ENCODE measurements at regions not wholly inside any gene's neighbourhood (a gene's known extent, or its start where the extent isn't known, plus 50 kb on each side); places are given as distances from the start of the nearest gene placed in this dataset.

DNA sequence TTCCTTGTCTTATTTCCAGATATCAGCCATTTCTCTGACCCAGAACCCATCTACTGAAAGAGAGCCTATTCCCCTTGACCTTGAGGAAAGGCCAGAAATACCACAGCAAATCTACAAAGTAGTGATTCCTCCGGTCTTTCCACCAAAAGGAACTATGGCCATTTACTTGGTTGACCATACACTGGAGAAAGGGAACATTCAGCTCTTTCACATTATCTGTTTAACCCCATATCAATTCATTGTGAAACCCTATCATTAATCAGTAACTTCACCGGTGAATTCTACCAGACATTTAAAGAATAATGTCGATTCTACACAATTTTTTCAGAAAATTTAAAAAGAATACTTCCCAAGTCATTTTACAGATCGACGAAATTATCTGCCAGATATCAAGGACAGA is 265.7 kb upstream of the CLEC14A start:
- DNase-seq (ENCODE audit: low read depth) = no peak

DNA sequence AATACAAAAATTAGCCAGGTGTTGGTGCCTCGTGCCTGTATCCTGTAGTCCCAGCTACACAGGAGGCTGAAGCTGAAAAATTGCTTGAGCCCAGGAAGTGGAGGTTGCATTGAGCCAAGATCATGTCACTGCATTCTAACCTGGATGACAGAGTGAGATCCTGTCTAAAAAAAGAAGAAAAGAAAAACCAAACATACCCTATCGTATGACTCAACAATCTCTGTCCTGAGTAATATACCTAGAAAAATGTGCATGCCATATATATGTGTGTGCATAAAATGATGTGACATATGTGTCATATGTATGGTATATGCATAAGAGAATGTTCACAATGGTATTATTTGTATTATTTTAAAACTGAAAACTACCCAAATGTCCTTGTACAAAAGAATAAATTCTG is 261.5 kb upstream of the CLEC14A start:
- no peak for DNase-seq (ENCODE audit: low read depth)

DNA sequence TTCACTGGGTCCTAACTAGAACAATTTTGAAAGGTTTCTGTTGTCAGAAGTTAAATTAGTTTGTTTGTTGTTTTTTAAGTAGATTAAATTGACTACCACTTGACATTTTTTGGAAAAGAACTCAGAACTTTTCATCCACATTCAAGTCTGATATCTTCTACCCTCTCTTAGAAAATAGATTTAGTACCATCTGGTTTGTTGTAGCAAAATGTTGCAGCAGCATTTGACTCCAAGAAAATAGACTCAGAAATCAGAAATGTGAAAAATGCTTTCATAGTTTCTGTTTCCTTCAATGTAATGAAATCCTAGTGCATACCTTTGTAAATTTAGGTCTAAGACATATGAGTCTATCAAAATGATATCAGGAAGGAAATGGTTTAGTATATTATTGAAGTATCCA is 256.3 kb upstream of the CLEC14A start:
- no peak for DNase-seq (ENCODE audit: low read depth)

GRCh38 chr14:38507299-38507698 is 251.4 kb upstream of the CLEC14A start:
- DNase-seq (ENCODE audit: low read depth) = no peak

GRCh38 chr14:38505973-38506249 is 250.0 kb upstream of the CLEC14A start:
- DNase-seq (ENCODE audit: low read depth) = no peak

- no peak for DNase-seq (ENCODE audit: low read depth)
Observed at GRCh38 chr14:38505221-38505972, 249.5 kb upstream of the CLEC14A start.

DNA sequence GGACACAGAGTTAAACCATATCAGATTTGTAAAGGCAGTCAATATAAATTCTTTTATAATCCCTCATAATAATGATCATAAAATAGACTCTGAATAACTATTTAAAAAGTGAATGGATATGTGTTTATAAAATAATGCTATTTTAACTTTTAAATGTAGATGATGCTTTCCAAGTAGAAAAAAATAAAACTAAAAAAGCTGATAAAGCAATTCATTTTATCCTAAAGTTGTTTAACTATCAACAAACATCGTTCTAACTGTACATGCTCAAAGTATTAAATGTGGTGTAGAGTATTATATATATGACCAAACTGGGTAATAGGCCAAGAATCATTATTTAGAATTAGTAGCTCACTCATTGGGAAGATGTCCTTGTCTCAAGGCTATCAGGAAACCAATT is 248.3 kb upstream of the CLEC14A start:
- DNase-seq (ENCODE audit: low read depth) = no peak

GRCh38 chr14:38502239-38502638 is 246.3 kb upstream of the CLEC14A start:
- DNase-seq (ENCODE audit: low read depth) = no peak

- no peak for DNase-seq (ENCODE audit: low read depth)
Observed at GRCh38 chr14:38500125-38500524, 244.2 kb upstream of the CLEC14A start.

DNA sequence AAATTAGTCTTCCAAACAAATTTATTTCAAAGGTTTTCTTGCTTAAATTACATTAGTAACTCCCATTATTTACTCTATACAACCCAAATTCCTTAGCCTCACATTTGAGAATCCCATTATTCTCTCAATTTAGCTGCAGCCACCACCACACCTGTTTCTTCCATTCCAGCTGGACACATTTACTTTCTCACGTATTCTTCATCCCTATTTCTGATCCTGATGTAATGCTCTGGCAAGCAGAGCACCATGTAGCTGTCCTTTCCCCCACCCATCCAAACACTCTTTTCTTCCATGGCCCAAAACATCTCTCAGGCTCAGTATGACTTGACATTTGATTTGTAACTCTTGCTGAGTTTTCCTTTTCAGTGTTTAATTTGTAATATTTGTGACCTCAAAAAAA is 240.2 kb upstream of the CLEC14A start:
- no peak for DNase-seq (ENCODE audit: low read depth)

GRCh38 chr14:38490273-38490672 is 234.4 kb upstream of the CLEC14A start:
- DNase-seq (ENCODE audit: low read depth) = no peak

DNA sequence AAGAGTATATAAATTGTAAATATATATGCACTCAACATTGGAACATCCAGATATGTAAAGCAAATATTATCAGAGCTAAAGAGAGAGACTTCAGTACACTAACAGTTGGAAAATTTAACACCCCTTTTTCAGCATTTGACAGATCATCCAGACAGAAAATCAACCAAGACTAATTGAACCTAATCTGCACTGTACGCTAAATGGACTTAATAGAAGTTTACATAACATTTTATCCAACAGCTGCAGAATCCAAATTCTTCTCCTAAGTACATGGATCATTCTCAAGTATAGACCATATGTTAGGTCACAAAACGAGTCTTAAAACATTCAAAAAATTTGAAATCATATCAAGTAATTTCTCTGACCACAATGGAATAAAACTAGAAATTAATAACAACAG is 229.1 kb upstream of the CLEC14A start:
- DNase-seq (ENCODE audit: low read depth) = no peak

DNA sequence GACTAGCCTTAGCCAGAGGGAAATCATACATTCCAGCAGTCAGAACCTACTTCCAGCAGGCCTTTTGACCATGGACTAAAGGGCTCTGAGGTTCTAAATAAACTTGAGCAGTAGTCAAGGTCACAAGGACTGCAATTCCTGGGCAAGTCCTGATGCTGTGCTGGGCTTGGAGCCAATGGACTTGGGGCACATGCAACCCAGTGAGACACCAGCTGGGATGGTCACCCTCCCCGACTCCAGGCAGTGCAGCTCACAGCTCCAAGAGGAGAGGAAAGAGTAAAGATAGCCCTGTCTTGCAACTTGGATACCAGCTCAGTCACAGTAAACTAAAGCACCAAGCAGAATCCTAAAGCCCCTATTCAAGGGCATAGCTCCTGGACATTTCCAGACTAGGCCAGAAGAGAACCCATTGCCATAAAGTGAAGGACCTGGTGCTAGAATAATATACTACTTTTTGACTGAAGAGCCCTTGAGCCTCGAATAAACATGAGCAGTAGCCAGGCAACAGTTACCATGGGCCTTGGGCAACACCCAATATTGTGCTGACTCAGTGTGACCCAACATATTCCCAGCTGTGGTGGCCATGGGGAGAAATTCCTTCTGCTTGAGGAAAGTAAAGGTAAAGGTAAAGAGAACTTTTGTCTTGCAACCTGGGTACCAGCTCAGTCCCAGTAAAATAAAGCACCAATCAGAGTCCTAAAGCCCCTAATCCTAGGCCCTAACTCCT is 226.2 kb upstream of the CLEC14A start:
- DNase-seq (ENCODE audit: low read depth) = no peak

DNA sequence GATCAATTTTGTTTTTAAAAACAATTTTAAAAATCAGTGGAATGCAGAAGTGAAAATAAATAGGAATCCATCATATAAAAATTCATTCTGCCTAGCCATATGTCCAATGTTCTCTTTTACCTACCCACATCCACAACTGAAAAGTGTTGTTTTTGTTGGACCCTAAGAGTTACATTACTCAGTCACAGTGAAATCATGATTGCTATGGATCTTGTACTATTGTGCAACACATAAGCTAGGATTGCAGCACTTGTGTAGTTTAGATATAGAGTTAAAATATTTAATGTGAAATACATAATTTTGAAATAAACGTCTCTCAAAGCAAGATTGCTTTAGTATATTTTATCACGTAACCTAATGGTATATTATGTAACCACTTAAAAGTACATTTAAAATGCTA is 213.3 kb upstream of the CLEC14A start:
- DNase-seq (ENCODE audit: low read depth) = no peak

DNA sequence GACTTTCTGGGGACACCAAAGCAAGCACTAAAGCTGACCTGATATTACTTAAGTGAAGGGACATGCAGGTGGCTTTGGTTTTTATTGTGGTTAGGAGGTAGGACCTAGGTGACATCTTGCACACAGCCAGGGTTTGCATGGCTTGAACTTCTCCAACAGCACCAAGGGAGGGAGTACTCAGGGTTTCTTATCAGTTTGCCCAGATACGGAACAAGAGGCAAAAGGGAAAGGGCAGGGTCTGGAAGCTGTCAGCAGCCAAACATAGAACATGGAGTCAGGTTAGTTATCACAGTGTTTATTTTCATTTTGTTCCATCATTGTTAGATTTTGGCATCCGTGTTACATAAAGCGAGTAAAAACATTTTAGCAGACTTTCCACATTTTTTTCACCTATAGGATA is 186.3 kb upstream of the CLEC14A start:
- no peak for DNase-seq (ENCODE audit: low read depth)

GRCh38 chr14:38432186-38432585 is 176.3 kb upstream of the CLEC14A start:
- no peak for DNase-seq (ENCODE audit: low read depth)

DNA sequence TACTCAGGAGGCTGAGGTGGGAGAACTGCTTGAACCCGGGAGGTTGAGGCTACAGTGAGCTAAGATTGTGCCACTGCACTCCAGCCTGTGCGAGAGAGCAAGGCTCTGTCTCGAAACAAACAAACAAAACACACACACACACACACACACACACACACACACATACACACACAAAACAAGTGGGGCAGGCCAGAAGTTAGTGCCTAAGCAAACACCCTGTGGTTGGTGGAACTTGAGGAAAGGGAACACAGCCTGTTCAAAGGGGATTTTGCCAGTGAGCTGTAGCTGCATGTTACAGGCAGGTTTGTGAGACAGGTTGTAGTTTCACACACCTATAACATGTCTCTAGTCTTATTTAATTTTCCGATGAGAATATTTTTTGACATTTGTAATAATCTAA is 175.3 kb upstream of the CLEC14A start:
- no peak for DNase-seq (ENCODE audit: low read depth)

DNA sequence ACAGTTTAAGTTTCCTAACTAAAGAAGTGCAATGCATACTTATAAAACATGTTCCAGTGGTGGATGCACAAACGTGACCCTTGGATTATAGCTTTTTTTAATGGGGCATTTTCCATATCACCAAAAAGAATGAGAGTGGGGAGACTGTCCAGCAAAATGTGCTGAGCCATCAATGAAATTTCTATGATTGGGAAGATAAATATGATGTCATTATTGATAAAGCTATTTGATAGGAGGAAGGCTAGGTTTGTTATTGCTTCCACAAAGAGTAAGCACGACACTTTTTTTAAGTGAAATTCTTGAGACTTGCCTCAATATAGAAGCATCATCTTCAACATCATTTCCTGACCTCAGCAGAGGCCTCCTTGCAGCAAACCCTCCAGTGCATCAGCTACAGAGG is 174.6 kb upstream of the CLEC14A start:
- DNase-seq (ENCODE audit: low read depth) = no peak

GRCh38 chr14:38425324-38425976 is 169.6 kb upstream of the CLEC14A start:
- DNase-seq (ENCODE audit: low read depth) = no peak

- no peak for DNase-seq (ENCODE audit: low read depth)
Observed at GRCh38 chr14:38420048-38420447, 164.2 kb upstream of the CLEC14A start.

- DNase-seq (ENCODE audit: low read depth) = no peak
Observed at GRCh38 chr14:38419579-38419978, 163.7 kb upstream of the CLEC14A start.

DNA sequence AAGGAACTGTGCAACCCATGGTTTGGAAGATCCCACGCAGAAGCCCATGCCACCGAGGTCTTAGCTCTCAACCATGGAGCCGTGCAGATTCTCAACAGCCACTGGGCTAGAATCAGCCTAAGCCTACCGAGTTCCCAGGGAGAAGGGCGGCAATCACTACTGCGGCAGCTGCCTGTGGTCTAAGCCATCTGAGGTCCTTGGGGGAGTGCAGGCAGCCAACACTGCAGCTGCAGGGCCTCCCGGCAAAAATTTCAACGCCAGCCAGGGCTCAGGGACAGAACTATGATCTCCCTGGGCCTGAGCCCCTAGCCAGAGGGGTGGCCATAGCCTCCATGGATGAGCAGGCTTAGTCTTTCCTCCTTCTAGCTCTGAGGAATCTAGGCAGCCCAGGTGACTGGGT is 156.8 kb upstream of the CLEC14A start:
- no peak for DNase-seq (ENCODE audit: low read depth)

- no peak for DNase-seq (ENCODE audit: low read depth)
Observed at GRCh38 chr14:38410442-38410841, 154.5 kb upstream of the CLEC14A start.
